SH-SY5Y (cell line): ENCODE measurements at regions not wholly inside any gene's neighbourhood (a gene's known extent, or its start where the extent isn't known, plus 50 kb on each side); places are given as distances from the start of the nearest gene placed in this dataset.

Source experiments
- GATA2 ChIP-seq: IDR thresholded peaks from 2 replicates; pipeline ENCODE4 v1.6.1; 2011; ENCODE audit warnings: mild to moderate bottlenecking, low read depth, low read length
- GATA3 ChIP-seq: IDR thresholded peaks from 2 replicates; pipeline ENCODE4 v1.6.1; 2011; ENCODE audit warnings: low read depth, mild to moderate bottlenecking, low read length, moderate library complexity

GRCh38 chr4:18291981-18292380 lies 270.4 kb upstream of the LCORL start:
- TF ChIP-seq GATA2, result no peak
- no peak for TF ChIP-seq GATA3
